ENCODE measurements at regions not wholly inside any gene's neighbourhood (a gene's known extent, or its start where the extent isn't known, plus 50 kb on each side); places are given as distances from the start of the nearest gene placed in this dataset.

- H3K4me1 ChIP-seq, result no peaks in the 10 kb centered on the region
- H3K4me3 ChIP-seq, result no peak overlapping the region
- H3K36me3 ChIP-seq, result no peaks in the 10 kb centered on the region
- no peak for DNase-seq
- no peak for TF ChIP-seq POLR2A (IDR thresholded peaks at IDR 0.05)
- no peak for TF ChIP-seq CTCF (IDR thresholded peaks at IDR 0.05 in 4 of 5, conservative IDR thresholded peaks at IDR 0.05 in 1 of 5)
- no peaks in the 10 kb centered on the region for H3K27me3 ChIP-seq
- in situ Hi-C loops (cut with MboI; ENCODE audit: low sequenced_read_pairs in 4 of 4) (no loop called here), intact Hi-C loops (cut with DNase I; ENCODE audit: low total_unique reads) (no loop called here)
- no peak overlapping the region for H3K27ac ChIP-seq
- ATAC-seq, result no peak
- no peaks in the 10 kb centered on the region for H3K9me3 ChIP-seq
Measured at GRCh38 chr21:17427157-17427556, 85.7 kb upstream of the CXADR start.

- Histone ChIP-seq H3K36me3 (no peaks in the 10 kb centered on the region), H3K9me3 (no peaks in the 10 kb centered on the region), H3K27ac (no peak overlapping the region), H3K4me3 (no peak overlapping the region), H3K27me3 (no peaks in the 10 kb centered on the region), H3K4me1 (no peaks in the 10 kb centered on the region)
- ATAC-seq (no peak), DNase-seq (no peak)
- TF ChIP-seq CTCF (IDR thresholded peaks at IDR 0.05 in 4 of 5, conservative IDR thresholded peaks at IDR 0.05 in 1 of 5) (no peak), POLR2A (IDR thresholded peaks at IDR 0.05) (no peak)
- in situ Hi-C loops (cut with MboI; ENCODE audit: low sequenced_read_pairs in 4 of 4), result no loop called here
- intact Hi-C loops (cut with DNase I; ENCODE audit: low total_unique reads), result no loop called here
Measured at GRCh38 chr21:17427831-17428483, 84.9 kb upstream of the CXADR start.

GRCh38 chr21:17428484-17428869 is 84.4 kb upstream of the CXADR start:
- Histone ChIP-seq H3K4me1 (no peaks in the 10 kb centered on the region), H3K27me3 (no peaks in the 10 kb centered on the region), H3K4me3 (no peak overlapping the region), H3K9me3 (no peaks in the 10 kb centered on the region), H3K36me3 (no peaks in the 10 kb centered on the region), H3K27ac (no peak overlapping the region)
- TF ChIP-seq POLR2A (IDR thresholded peaks at IDR 0.05) (no peak), CTCF (IDR thresholded peaks at IDR 0.05 in 4 of 5, conservative IDR thresholded peaks at IDR 0.05 in 1 of 5) (no peak)
- intact Hi-C loops (cut with DNase I; ENCODE audit: low total_unique reads) (no loop called here), in situ Hi-C loops (cut with MboI; ENCODE audit: low sequenced_read_pairs in 4 of 4) (no loop called here)
- ATAC-seq (no peak), DNase-seq (no peak)

GRCh38 chr21:17428980-17429379 is 83.9 kb upstream of the CXADR start:
- TF ChIP-seq POLR2A (IDR thresholded peaks at IDR 0.05) (no peak), CTCF (IDR thresholded peaks at IDR 0.05 in 4 of 5, conservative IDR thresholded peaks at IDR 0.05 in 1 of 5) (no peak)
- Histone ChIP-seq H3K9me3 (no peaks in the 10 kb centered on the region), H3K27me3 (no peaks in the 10 kb centered on the region), H3K36me3 (no peaks in the 10 kb centered on the region), H3K27ac (no peak overlapping the region), H3K4me3 (no peak overlapping the region), H3K4me1 (no peaks in the 10 kb centered on the region)
- ATAC-seq (no peak), DNase-seq (no peak)
- intact Hi-C loops (cut with DNase I; ENCODE audit: low total_unique reads) (no loop called here), in situ Hi-C loops (cut with MboI; ENCODE audit: low sequenced_read_pairs in 4 of 4) (no loop called here)

GRCh38 chr21:17429936-17430335 is 82.9 kb upstream of the CXADR start:
- DNase-seq, result no peak
- no peaks in the 10 kb centered on the region for H3K36me3 ChIP-seq
- in situ Hi-C loops (cut with MboI; ENCODE audit: low sequenced_read_pairs in 4 of 4), result no loop called here
- no peaks in the 10 kb centered on the region for H3K4me1 ChIP-seq
- intact Hi-C loops (cut with DNase I; ENCODE audit: low total_unique reads), result no loop called here
- no peak for ATAC-seq
- no peaks in the 10 kb centered on the region for H3K9me3 ChIP-seq
- H3K27ac ChIP-seq, result no peak overlapping the region
- no peaks in the 10 kb centered on the region for H3K27me3 ChIP-seq
- TF ChIP-seq POLR2A (IDR thresholded peaks at IDR 0.05) (no peak), CTCF (IDR thresholded peaks at IDR 0.05 in 4 of 5, conservative IDR thresholded peaks at IDR 0.05 in 1 of 5) (no peak)
- H3K4me3 ChIP-seq, result no peak overlapping the region

Measured in gastrocnemius medialis (tissue), 4 donors.